PC-3 (cell line): ENCODE measurements at regions not wholly inside any gene's neighbourhood (a gene's known extent, or its start where the extent isn't known, plus 50 kb on each side); places are given as distances from the start of the nearest gene placed in this dataset.

ENCODE experiments used
- ATAC-seq: fragments of 200-7000 bp; cut with Tn5 transposase; 2 replicates; pipeline ENCODE4 v1.9.1; 2020; ENCODE audit warnings: mild to moderate bottlenecking, moderate library complexity
- BruUV-seq: library from RNA; stranded (reverse); fragments of 400-500 nt; replicated peaks from 2 replicates; lab custom pipeline; 2021; lab: Mats Ljungman, UMichigan
- CTCF ChIA-PET: fragments of 300-600 bp; sonication (Branson Sonifier 250); formaldehyde crosslinking; loops from one replicate; lab custom pipeline; 2022; ENCODE audit warnings: antibody characterized with exemption; lab: Charles Lee
- POLR2A ChIA-PET: fragments of 300-600 bp; sonication (Branson Sonifier 250); formaldehyde crosslinking; loops from one replicate; lab custom pipeline; 2022; ENCODE audit warnings: antibody characterized with exemption; ENCODE audit not compliant: unreplicated experiment; lab: Charles Lee
- DNase-seq: peaks from one replicate; pipeline ENCODE4 v3.0.0-alpha.2; 2015
- H2AFZ ChIP-seq: fragments of 300-600 bp; sonication (generic); 2 replicates; pipeline ENCODE4 v1.6.0; 2016; ENCODE audit warnings: antibody characterized with exemption, low read length
- H3F3A ChIP-seq: fragments of 300-600 bp; sonication (generic); one replicate; pipeline ENCODE4 v1.6.0; 2017; ENCODE audit warnings: antibody characterized with exemption, low read length, control low read depth, mild to moderate bottlenecking; ENCODE audit not compliant: unreplicated experiment
- H3K27ac ChIP-seq: fragments of 300-600 bp; sonication (generic); 2 replicates; pipeline ENCODE4 v1.5.1; 2016; ENCODE audit warnings: mild to moderate bottlenecking, low read length
- H3K27me3 ChIP-seq: fragments of 300-600 bp; sonication (generic); 2 replicates; pipeline ENCODE4 v1.6.1; 2016; ENCODE audit warnings: low read length, mixed read lengths
- H3K36me3 ChIP-seq: fragments of 300-600 bp; sonication (generic); 2 replicates; pipeline ENCODE4 v1.6.1; 2016; ENCODE audit warnings: low read depth, mixed run types, low read length, mixed read lengths
- H3K4me1 ChIP-seq: fragments of 300-600 bp; sonication (generic); 2 replicates; pipeline ENCODE4 v1.5.1; 2016; ENCODE audit warnings: low read length; ENCODE audit not compliant: insufficient read depth
- H3K4me2 ChIP-seq: fragments of 300-600 bp; sonication (generic); 2 replicates; pipeline ENCODE4 v1.6.0; 2016; ENCODE audit warnings: low read length
- H3K4me3 ChIP-seq: fragments of 300-600 bp; sonication (generic); 2 replicates; pipeline ENCODE4 v1.5.1; 2016; ENCODE audit warnings: mild to moderate bottlenecking, low read length, mixed read lengths
- H3K79me2 ChIP-seq: fragments of 300-600 bp; sonication (generic); 2 replicates; pipeline ENCODE4 v1.6.1; 2017; ENCODE audit warnings: low read length, mixed read lengths
- H3K9ac ChIP-seq: fragments of 300-600 bp; sonication (generic); 2 replicates; pipeline ENCODE4 v1.6.0; 2016; ENCODE audit warnings: mild to moderate bottlenecking, low read length
- H3K9me2 ChIP-seq: fragments of 300-600 bp; sonication (generic); replicated peaks from 2 replicates; pipeline ENCODE4 v1.6.1; 2016; ENCODE audit warnings: mixed run types, low read length, mixed read lengths
- H3K9me3 ChIP-seq: fragments of 300-600 bp; sonication (generic); 2 replicates; pipeline ENCODE4 v1.6.1; 2016; ENCODE audit warnings: low read length, mixed read lengths
- H4K20me1 ChIP-seq: fragments of 300-600 bp; sonication (generic); 2 replicates; pipeline ENCODE4 v1.6.1; 2016; ENCODE audit warnings: low read length, mixed read lengths
- CTCF ChIP-seq: fragments of 300-600 bp; sonication (generic); conservative IDR thresholded peaks from 2 replicates; pipeline ENCODE4 v1.5.1; 2017; ENCODE audit warnings: antibody characterized with exemption, low read depth, mild to moderate bottlenecking, low read length
- EZH2 ChIP-seq: fragments of 300-600 bp; sonication (generic); IDR thresholded peaks from one replicate; pipeline ENCODE4 v1.6.1; 2017; ENCODE audit warnings: antibody characterized with exemption, mild to moderate bottlenecking, low read length; ENCODE audit not compliant: unreplicated experiment
- EZH2phosphoT487 ChIP-seq: fragments of 300-600 bp; sonication (generic); IDR thresholded peaks from 2 replicates; pipeline ENCODE4 v1.6.1; 2018; ENCODE audit warnings: mild to moderate bottlenecking, antibody characterized with exemption, low read length, borderline replicate concordance
- intact Hi-C: fragments of 100-400 bp; cut with micrococcal nuclease; formaldehyde crosslinking; loops from 2 replicates; pipeline ENCODE4 v1.9.0; 2023

GRCh38 chr11:45058647-45058950 lies 87.8 kb upstream of the PRDM11 start:
- ChIA-PET CTCF (no interaction called here), POLR2A (no interaction called here)
- DNase-seq (no peak), ATAC-seq (no peak)
- H3K36me3 ChIP-seq, result no peaks in the 10 kb centered on the region
- H2AFZ ChIP-seq, result no peak overlapping the region
- TF ChIP-seq EZH2 (no peak), CTCF (no peak), EZH2phosphoT487 (no peak)
- H3K9me3 ChIP-seq, result no peaks in the 10 kb centered on the region
- no peak overlapping the region for H3K4me2 ChIP-seq
- H3K4me1 ChIP-seq, result peaks cover 9% of the 10 kb centered on the region
- no peaks in the 10 kb centered on the region for H3F3A ChIP-seq
- BruUV-seq, result no TSS peak
- intact Hi-C loops, result no loop called here
- no peaks in the 10 kb centered on the region for H3K9me2 ChIP-seq
- no peak overlapping the region for H3K9ac ChIP-seq
- H3K27ac ChIP-seq, result no peak overlapping the region
- H3K4me3 ChIP-seq, result no peak overlapping the region
- H3K79me2 ChIP-seq, result no peaks in the 10 kb centered on the region
- H4K20me1 ChIP-seq, result no peaks in the 10 kb centered on the region
- no peaks in the 10 kb centered on the region for H3K27me3 ChIP-seq

GRCh38 chr11:45060707-45061106 lies 85.7 kb upstream of the PRDM11 start:
- Histone ChIP-seq H3K9me2 (no peaks in the 10 kb centered on the region), H4K20me1 (no peaks in the 10 kb centered on the region), H2AFZ (no peak overlapping the region), H3K4me3 (no peak overlapping the region), H3K27me3 (no peaks in the 10 kb centered on the region), H3K27ac (no peak overlapping the region), H3F3A (no peaks in the 10 kb centered on the region), H3K79me2 (no peaks in the 10 kb centered on the region), H3K4me1 (peaks cover 9% of the 10 kb centered on the region), H3K9me3 (no peaks in the 10 kb centered on the region), H3K4me2 (no peak overlapping the region), H3K36me3 (no peaks in the 10 kb centered on the region), H3K9ac (no peak overlapping the region)
- intact Hi-C loops, result no loop called here
- peak; percentile 8 for DNase-seq
- POLR2A ChIA-PET, result no interaction called here
- CTCF ChIA-PET, result no interaction called here
- BruUV-seq, result no TSS peak
- ATAC-seq, result no peak
- TF ChIP-seq EZH2, result no peak
- no peak for TF ChIP-seq EZH2phosphoT487
- no peak for TF ChIP-seq CTCF

GRCh38 chr11:45061641-45062040 lies 84.8 kb upstream of the PRDM11 start:
- no peaks in the 10 kb centered on the region for H3K9me3 ChIP-seq
- no peak overlapping the region for H2AFZ ChIP-seq
- H3K4me1 ChIP-seq, result peaks cover 9% of the 10 kb centered on the region
- ATAC-seq (no peak), DNase-seq (peak; percentile 44)
- no TSS peak for BruUV-seq
- no peaks in the 10 kb centered on the region for H3K79me2 ChIP-seq
- no peaks in the 10 kb centered on the region for H4K20me1 ChIP-seq
- no peaks in the 10 kb centered on the region for H3K36me3 ChIP-seq
- H3F3A ChIP-seq, result no peaks in the 10 kb centered on the region
- ChIA-PET POLR2A (no interaction called here), CTCF (no interaction called here)
- TF ChIP-seq CTCF (no peak), EZH2phosphoT487 (no peak), EZH2 (no peak)
- H3K4me3 ChIP-seq, result no peak overlapping the region
- no peak overlapping the region for H3K9ac ChIP-seq
- intact Hi-C loops, result no loop called here
- no peak overlapping the region for H3K27ac ChIP-seq
- no peaks in the 10 kb centered on the region for H3K9me2 ChIP-seq
- no peaks in the 10 kb centered on the region for H3K27me3 ChIP-seq
- peak overlapping the region; percentile 26; the same call in 1 of the 2 replicates for H3K4me2 ChIP-seq
